ENCODE measurements at regions not wholly inside any gene's neighbourhood (a gene's known extent, or its start where the extent isn't known, plus 50 kb on each side); places are given as distances from the start of the nearest gene placed in this dataset.

- no peak for TF ChIP-seq ZBTB40 (IDR thresholded peaks at IDR 0.05)
- TF ChIP-seq ZBTB40 (CRISPR knock-in tag; IDR thresholded peaks at IDR 0.05): no peak
- TF ChIP-seq L3MBTL2 (IDR thresholded peaks at IDR 0.05): no peak
- TF ChIP-seq TAF9B (IDR thresholded peaks at IDR 0.05; ENCODE audit: partially characterized antibody): no peak
- TF ChIP-seq TOE1 (IDR thresholded peaks at IDR 0.05; ENCODE audit: borderline replicate concordance): no peak
- no peak for TF ChIP-seq TOE1 (CRISPR knock-in tag; IDR thresholded peaks at IDR 0.05; ENCODE audit: borderline replicate concordance, low read depth)
- peak; percentile 56 for TF ChIP-seq MAFG (tag; conservative IDR thresholded peaks at IDR 0.05)
- TF ChIP-seq ILK (tag; IDR thresholded peaks at IDR 0.05; ENCODE audit: borderline replicate concordance, low read depth): no peak
- TF ChIP-seq HCFC1 (IDR thresholded peaks at IDR 0.05; ENCODE audit: low read depth, low read length): no peak
- TF ChIP-seq, protein P1, sequence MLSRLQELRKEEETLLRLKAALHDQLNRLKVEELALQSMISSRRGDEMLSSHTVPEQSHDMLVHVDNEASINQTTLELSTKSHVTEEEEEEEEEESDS (CRISPR knock-in tag; IDR thresholded peaks at IDR 0.05): no peak
- peak; percentile 76 for TF ChIP-seq C11orf30 (IDR thresholded peaks at IDR 0.05; ENCODE audit: low read depth)
- TF ChIP-seq MAFK (IDR thresholded peaks at IDR 0.05; ENCODE audit: low read length): peak; percentile 48; the same call in 1 of the 2 replicates
- no peak for TF ChIP-seq RBM15 (IDR thresholded peaks at IDR 0.05; ENCODE audit: insufficient read depth, low read length)
- TF ChIP-seq SRSF3 (IDR thresholded peaks at IDR 0.05; ENCODE audit: insufficient read depth, low read length): no peak
- TF ChIP-seq E2F1 (CRISPR knock-in tag; IDR thresholded peaks at IDR 0.05): no peak
- TF ChIP-seq NEUROD1 (IDR thresholded peaks at IDR 0.05; ENCODE audit: borderline replicate concordance, low read depth, low read length, partially characterized antibody): no peak
- TF ChIP-seq NFE2 (IDR thresholded peaks at IDR 0.05; ENCODE audit: low read depth): no peak
- TF ChIP-seq ID3 (CRISPR knock-in tag; IDR thresholded peaks at IDR 0.05): no peak
- no peak for TF ChIP-seq ID3 (tag; IDR thresholded peaks at IDR 0.05)
These were observed 99.6 kb upstream of the NANOGP8 start (continued) for GRCh38 chr15:35184646-35185045.
